GM03348 (cell line): ENCODE measurements at regions not wholly inside any gene's neighbourhood (a gene's known extent, or its start where the extent isn't known, plus 50 kb on each side); places are given as distances from the start of the nearest gene placed in this dataset.
"Not testable (repeated sequence)": the region's sequence is repeated elsewhere in the genome, so short reads cannot be mapped to it uniquely, and the experiment has no call there.

Source experiments
- DNase-seq: peaks from one replicate; pipeline ENCODE4 v3.0.0; 2012; ENCODE audit warnings: low spot score

DNA sequence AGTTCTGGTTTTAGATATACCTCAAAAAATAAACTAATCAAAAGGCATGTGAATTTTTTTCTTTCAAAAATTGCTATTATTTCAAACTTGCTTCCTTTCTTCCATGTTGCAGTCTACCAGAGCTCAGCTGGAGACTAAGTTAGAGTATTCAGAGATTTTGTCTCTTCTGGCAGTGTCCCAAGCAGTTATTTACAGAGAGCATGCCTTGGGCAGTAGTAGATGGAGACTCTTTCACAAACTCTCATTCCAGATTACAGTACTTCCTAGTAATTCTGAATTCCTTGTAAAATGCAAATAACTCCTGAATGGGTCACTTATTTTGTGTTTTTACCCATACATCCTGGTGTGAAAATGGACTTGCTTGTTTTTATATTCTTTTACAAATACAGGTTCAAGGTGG, 703.4 kb downstream of the EPHA7 start:
- no peak for DNase-seq

DNA sequence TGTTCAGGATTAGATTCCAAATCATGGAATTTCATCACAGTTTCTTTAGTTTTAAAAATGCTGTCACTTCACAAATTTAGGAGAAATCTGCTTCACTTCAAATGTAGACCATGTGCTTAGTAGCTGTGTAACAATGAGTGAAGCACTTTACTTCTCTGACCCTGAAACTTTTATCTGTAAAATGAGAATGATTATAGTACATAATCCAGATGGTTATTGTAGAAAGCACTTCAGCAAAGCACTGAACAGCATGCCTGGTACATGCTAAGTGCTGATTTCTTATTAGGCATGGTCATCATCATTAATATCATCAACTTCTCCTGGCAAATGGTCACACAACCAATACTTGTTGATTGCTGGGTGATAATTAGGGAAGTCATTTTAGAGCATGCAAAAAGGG, 705.0 kb downstream of the EPHA7 start:
- no peak for DNase-seq

DNA sequence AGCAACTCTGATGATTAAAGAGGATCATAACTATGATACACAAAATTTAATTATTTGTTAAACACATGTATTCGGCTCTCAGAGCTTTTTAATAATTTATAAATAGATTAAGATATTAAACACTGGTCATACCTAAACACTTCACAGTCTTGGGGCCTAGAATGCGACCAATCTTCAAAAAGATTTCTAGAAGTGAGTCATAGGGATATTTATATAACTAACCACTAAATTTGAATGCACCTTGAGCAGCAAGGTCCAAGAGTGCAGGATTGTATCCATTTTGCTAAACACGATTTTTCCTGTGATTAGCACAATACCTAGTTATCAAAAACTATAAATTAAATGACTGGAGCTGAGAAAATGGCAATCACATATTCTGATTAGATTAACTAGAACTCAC, 709.3 kb downstream of the EPHA7 start:
- no peak for DNase-seq

DNA sequence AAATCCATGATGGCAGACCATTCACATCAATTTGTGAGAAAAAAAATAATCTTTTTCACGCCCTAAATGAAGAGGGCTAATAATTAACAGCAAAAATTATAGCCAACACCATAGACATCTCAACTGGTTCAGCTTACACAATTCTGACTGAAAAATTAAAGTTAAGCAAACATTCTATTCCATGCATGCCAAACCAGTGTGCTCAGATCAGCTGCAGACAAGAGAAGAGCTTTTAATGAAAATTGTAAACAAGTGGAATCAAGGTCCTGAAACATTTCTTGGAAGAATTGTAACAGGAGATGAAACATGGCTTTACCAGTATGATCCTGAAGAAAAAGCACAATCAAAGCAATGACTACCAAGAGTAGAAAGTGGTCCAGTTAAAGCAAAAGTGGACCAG, 710.4 kb downstream of the EPHA7 start:
- DNase-seq, result no peak

DNA sequence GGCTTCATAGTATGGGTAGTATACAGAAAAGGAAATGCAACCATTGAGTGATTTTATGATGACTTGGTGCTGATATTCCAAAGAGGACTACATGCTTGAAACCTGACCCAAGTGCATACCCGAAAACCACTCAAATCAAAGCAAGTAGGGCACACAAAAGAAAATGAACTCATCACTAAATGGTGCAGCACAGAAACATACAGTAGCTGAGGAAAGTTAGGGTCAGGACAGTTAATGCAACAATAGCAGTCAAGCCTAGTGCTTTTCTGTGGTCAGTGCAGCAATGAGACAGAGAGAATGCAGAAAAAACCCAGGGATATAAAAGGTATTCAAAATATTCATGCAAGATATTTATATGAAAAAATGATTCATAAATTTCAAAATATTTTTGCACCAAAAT, 711.1 kb downstream of the EPHA7 start:
- no peak for DNase-seq

DNA sequence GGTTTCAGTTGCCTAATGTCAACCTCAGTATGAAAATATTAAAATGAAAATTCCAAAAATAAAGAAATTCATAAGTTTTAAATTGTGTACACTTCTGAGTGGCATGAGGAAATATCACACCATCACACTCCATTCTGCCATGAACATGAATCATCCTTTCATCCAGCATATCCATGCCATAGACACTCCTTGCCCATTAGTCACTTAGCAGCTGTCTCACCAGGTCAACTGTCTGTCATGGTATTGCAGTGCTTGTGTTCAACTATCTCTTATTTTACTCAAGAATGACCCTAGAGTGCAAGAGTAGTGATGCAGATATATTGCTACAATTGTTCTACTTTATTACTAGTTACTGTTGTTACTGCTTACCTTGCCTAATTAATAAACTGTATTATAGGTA, 712.4 kb downstream of the EPHA7 start:
- no peak for DNase-seq

DNA sequence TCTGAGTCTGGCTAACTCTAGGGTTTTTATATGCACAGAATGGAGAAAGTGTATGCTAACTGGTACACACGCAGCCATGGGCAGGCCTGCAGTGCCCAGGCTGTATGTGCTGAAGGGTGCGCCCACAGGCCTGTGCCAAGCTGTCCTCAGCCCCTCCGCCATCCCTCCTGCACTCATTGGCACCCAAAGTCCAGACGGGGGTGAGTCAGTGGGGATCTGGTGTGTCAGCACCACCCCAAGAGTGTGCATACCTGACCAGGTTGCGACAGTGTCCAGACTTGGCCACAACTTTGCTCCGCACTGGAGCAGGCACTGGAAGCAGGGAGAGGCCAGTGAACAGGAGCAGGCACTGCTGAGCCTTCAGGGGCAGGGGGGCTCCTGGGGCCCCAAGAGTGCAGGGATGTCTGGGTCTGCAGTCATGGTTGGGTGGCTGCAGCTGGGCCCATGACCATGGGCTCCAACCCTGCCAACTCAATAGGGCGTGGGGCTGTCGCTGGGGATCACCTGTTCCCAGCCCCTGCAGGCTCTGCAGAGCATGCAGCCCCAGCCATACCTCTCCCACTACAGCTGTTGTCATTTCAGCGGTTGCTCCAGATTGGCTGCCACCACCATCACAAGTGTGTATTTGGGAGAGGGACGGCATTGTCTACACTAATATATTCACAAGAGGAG, 717.8 kb downstream of the EPHA7 start:
- DNase-seq, result no peak

DNA sequence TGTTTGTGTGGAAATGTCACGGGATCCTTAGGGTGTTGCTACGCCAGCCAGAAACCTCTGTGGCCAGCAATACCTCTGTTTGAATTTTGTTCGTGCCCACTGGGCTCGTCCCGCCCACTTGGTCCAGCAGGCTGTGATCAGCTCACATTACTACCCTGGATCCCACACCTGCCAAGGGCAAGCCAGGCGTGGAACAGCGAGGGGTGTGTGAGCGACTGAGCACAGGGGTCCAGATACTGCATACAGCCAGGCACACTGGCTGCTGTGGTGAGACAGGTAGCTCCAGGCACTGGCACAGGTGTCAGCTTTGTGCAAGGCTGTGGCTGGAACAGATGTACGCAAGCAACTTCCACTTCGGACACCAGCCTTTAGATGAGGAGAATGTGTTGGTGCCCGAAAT, 718.9 kb downstream of the EPHA7 start:
- no peak for DNase-seq

DNA sequence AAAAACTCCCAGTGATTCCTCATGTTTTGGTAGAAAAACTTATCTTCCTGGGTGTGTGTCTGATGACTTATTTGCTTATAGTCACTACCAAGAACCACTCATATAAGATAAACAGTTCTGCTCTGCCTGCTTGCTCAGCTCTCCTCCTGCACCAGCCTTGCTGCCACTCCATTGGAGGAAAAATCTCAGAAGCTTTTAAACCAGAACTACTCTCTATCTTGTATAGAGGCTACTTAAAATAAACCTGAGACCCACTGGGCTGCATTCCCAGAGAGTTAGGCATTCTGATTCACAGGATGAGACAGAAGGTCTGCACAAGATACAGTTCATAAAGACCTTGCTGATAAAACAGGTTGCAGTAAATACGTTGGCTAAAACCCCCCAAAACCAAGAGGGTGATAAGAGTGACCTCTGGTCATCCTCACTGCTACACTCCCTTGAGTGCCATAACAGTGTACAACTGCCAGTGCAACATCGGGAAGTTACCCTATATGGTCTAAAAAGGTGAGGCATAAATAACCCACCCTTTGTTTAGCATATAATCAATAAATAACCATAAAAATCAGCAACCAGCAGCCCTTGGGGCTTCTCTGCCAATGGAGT, 728.3 kb downstream of the EPHA7 start:
- DNase-seq, result no peak

DNA sequence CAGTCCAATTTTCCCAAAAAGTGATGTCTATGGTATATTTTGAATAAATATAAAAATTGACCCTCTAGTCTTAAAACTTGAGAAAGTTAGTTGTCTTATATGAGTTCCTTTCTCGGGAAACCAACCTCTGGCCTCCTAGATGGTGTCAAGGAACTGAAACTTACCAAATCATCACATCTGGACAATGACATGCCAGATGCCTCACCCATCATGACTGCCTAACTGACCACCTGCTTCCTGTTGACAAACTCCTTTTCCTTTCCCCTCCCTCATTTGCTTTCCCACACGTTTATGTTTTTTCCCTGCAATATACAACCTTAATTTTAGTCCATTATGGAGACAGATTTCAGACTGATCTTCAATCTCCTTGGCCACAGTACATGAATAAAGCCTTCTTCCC, 731.0 kb downstream of the EPHA7 start:
- DNase-seq, result no peak

DNA sequence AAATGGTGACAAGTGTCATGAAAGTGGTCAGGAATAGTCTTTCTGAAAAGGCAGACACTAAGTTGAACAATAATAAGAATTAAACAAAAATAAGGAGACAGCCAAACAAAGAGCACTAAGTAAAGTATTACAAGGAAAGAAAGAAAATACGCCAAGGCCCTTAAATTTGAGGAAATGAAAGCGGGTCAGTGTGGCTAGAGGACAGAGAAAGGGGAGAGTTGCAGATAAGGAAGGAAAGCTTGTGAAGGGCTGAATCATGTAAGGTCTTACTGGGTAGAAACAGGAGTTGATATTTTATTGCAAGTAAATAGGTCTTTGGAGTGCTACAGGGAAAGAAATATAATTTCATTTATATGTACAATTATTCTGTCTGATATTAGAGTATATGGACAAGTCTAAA, 732.1 kb downstream of the EPHA7 start:
- DNase-seq, result no peak

DNA sequence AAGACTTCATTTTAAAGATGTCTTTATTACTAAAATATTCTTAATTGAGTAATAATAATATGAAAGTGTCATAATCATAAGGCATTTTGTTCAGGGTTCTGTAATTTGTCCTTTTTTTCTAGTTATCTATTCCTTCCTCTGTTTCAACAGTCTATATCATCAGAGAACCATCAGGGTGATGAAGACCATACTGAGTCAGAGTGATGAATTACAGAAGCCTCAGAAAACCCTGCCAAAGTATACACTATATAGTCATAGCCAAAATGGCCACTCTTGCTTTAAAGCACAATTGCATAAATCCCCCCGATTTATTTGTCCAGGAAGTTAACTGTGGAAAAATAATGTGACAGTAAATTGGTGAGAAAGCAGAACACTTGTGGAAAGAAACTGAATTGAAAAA, 735.0 kb downstream of the EPHA7 start:
- no peak for DNase-seq

DNA sequence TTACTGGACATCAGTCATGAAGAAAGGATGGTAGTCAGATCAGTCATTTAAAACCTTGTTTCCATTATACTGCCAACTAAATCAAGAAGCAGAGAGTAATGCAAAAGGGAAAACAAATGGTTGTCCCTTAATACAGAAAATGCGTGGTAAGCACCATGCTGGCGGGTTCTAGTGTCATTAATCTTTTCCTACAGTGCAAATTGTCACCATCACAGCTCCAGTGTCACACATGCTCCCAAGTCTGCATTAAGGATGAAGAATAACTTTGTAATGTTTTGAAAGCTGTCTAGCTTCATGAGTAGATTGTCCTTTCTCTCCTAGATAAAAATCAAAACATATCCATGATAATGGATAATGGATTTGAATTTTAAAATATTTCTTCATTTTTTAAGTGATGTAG, 735.6 kb downstream of the EPHA7 start:
- no peak for DNase-seq

DNA sequence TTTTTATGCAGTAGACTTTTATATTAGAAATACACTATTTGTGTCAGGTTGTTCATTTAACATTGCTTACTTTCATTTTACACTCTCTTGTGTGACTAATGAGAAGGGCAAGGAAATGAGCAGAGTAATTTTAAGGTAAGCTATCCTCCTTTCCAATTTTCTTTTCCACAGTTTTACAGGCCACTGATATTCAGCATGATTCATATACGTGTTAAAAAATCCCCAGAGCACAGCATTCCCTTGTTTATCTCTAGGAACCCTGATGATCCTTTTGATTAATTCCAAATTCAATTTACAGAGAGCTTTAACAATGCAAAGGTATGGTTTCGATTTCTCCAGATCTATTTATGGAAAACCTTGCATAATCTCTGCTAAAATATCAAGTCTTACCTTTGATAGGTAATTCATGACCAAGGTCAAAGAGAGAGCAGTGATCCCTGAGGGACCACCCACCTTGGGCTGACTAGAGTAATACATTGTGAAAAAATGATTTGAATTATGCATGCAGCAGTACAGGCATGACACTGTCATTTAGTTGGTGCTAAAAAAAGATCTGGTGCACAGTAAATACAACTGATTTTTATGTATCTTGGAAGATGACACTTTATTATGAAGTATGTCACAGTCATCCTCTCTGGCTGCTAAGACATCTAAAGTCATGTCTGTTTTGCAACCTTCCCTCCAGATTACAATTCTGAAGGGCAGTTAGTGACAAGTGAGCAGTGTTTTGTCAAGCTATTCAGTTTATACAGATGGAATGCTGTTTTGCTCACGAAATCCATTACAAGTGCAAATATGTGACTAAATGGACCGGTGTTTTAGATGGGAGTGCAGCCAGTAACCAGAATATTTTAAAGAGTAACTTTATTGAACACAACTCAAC, 736.6 kb downstream of the EPHA7 start:
- no peak for DNase-seq

DNA sequence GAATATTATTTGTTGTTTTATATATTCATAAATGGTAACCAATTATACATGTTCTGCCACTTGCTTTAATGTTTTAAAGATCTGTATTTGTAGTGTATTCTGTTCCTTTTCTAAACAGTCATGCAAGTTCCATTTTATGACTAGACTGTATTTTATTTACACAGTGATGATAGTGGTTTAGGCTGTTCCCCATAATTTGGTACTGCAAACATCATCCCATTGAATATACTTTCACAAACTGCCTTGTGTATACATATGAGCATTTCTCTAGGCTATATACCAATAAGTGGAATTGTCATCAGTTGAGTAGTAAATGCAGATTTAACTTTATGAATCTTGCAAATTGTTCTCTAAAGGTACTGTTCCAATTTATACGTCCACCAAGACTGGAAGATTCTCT, 738.0 kb downstream of the EPHA7 start:
- no peak for DNase-seq

DNA sequence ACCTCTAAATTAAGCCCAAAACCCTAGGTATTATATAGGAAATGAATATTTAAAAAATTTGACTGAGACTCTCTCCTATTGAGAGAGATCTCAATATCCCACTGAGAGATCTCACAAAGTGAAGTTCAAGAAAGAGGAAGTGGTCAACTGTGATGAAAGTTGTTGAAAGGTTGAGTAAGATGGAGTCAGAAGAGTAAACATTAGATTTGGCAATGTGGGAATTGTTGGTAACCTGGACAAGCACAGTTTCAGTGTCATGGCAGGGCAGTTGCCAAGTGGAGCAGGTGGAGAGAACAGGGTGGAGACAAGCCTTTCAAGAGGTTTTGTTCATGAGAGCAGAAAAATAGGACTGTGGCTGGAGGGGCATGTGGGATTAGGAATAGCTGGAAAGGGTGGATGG, 747.9 kb downstream of the EPHA7 start:
- DNase-seq, result not testable (repeated sequence)

DNA sequence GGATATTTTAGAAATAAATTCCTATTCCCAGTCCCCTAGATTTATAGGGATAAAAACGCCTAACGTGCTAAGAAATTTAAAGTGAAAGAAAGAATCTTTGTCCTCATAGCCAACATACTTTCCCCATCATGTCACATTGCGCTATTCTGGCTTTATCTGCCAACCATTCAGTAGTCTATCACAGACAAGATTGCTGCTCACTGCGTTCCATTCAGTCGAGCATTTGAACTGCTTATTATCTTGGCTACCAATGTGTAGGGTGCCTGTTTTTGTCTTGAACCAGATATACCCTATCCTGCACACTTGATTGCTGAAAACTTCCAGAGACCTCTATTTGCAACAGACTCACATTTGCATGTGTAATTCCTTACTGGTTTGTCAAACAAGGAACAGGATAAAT, 751.5 kb downstream of the EPHA7 start:
- DNase-seq, result no peak

DNA sequence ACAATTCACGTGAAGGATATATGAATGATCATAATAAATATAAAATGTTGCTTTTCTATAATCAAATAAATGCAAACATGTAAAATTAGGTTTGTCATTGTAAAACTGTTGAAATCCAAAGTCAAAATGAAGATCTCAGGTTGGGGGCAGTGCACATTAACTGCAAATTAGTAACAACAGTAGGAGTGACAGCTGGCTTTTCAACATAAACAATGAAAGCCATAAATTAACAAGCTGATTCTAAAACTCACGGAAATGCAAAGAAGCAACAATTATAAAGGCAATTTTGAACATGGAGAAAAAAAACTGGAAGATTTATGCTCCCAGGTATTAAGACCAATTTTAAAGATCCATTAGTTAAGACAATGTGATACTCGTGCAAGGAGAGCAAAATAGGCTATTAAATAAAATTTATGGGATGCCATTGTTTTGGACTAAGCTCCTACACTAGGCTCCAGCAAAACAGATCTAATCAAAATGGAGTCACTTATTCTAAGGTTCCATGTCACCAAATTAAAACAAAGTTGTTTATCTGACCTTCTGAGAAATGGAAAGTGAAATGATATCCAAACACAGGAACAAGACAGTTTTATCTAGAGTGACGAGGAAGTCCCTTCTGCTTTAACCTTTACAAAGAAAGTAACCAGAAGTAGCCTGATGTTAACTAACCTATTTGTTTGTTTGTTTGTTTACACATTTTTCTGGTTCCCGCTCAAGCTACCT, 770.8 kb downstream of the EPHA7 start:
- DNase-seq, result no peak

DNA sequence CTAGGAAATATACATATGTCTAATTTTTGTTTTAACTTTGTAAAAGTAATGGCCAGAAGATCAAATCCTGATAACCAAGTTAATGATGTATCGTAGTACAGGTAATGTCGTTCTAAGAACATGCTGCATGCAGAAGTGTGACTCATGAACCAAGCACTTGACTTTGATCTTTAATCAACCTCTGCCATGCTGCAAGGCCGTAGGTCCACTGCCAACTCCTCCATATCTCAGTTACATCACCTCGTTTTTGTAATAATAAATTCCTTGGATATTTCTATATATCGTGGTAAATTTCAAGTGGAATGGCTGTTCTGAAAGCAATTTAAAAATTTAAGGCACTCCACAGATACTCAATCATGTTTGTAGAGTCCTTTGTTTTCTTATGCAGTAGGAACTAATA, 771.7 kb downstream of the EPHA7 start:
- no peak for DNase-seq

DNA sequence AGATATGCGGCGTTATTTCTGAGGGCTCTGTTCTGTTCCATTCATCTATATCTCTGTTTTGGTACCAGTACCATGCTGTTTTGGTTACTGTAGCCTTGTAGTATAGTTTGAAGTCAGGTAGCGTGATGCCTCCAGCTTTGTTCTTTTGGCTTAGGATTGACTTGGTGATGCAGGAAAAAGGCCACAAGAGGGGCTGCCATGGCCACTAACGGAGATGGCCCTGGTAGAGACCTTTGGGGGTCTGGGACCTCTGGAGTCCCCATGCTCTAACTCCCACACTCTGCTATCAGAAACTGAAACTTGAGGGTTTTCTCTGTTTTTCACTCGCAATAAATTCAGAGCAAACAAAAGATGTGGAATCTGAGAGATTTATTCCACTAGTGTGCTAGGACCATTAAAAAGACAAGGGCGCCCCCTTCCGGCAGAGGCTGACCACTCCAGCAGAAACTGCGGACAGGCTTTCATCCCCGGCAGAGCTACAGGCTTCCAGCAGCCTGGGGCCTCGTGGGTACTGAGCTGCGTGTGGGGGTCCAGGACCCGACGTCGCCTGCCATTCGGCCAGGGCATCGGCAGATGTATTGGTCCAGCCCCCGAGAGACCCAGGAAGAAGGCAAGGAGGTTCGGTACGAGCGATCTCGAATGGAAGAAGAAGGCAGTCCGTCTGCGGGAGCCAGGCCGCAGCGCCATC, 775.1 kb downstream of the EPHA7 start:
- not testable (repeated sequence) for DNase-seq

DNA sequence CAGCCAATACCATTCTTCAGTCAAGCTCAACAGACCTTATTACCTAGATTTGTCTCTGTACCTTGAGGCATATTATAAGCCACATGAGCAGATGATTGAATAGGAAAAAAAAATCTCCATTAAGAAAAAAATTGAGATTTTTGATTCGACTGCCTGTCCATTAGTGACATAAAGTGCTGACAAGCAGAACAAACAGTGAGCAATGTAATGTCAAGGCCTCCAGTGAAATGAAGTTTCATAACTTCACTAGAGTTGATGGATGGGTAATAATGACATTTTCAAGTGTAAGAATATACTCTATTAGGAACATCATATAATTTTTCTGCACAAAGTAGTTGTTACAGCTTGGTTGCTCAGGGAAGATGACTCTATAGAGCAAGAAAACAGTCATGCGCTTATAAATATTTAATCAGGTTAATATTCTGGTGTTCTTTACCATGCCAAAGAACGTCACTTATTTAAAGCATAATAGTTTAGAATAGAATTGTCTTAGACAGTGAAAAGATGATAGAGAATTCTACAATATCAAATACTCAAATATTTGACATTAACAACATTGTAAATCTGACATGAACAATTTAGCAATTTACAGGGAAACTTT, 783.7 kb downstream of the EPHA7 start:
- DNase-seq, result no peak

DNA sequence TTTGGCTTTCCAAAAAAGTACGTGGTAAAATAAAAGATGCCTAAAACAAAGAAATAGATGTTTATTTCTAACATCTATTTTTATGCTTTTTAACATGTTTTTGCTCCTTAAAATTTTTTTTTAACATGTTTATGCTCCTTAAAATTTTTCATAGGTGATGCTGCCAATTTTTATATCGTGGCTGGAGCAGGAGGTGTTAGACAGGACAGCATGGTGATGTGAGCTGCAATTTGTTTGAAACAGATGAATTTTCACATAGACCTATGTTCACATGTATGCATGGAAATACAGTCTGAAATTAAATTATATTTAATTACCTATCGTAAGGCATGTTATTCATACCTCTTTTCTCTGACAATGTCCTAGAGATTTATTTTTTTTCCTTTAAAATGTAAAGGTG, 784.8 kb downstream of the EPHA7 start:
- DNase-seq, result no peak
